GM12872 (cell line): ENCODE measurements at regions not wholly inside any gene's neighbourhood (a gene's known extent, or its start where the extent isn't known, plus 50 kb on each side); places are given as distances from the start of the nearest gene placed in this dataset.

Experiments
- CTCF ChIP-seq: IDR thresholded peaks from 3 replicates; pipeline ENCODE4 v1.5.1; 2011; ENCODE audit warnings: low read depth, mild to moderate bottlenecking, low read length, moderate library complexity; ENCODE audit not compliant: insufficient read depth

GRCh38 chr18:55093295-55093694 lies 134.0 kb upstream of the CCDC68 start:
- TF ChIP-seq CTCF, result no peak

GRCh38 chr18:55092166-55092565 lies 132.9 kb upstream of the CCDC68 start:
- TF ChIP-seq CTCF, result no peak

- no peak for TF ChIP-seq CTCF
These were observed 131.4 kb upstream of the CCDC68 start for GRCh38 chr18:55090564-55091188.

GRCh38 chr18:55089610-55090009 lies 130.3 kb upstream of the CCDC68 start:
- no peak for TF ChIP-seq CTCF

- TF ChIP-seq CTCF, result no peak
These were observed 129.3 kb upstream of the CCDC68 start for GRCh38 chr18:55088561-55088960.

- TF ChIP-seq CTCF, result no peak
These were observed 128.7 kb upstream of the CCDC68 start for GRCh38 chr18:55088000-55088401.

- TF ChIP-seq CTCF, result no peak
These were observed 127.6 kb upstream of the CCDC68 start for GRCh38 chr18:55086906-55087305.
